ENCODE measurements at regions not wholly inside any gene's neighbourhood (a gene's known extent, or its start where the extent isn't known, plus 50 kb on each side); places are given as distances from the start of the nearest gene placed in this dataset.
"Not testable (repeated sequence)": the region's sequence is repeated elsewhere in the genome, so short reads cannot be mapped to it uniquely, and the experiment has no call there.

GRCh38 chr17:27066315-27066714 lies 227.6 kb upstream of the WSB1 start:
- DNase-seq: no peak

GRCh38 chr17:27069842-27070508 lies 223.9 kb upstream of the WSB1 start:
- no peak for DNase-seq

GRCh38 chr17:27070836-27071235 lies 223.1 kb upstream of the WSB1 start:
- no peak for DNase-seq

GRCh38 chr17:27072885-27073284 lies 221.0 kb upstream of the WSB1 start:
- no peak for DNase-seq

GRCh38 chr17:27076814-27077213 lies 217.1 kb upstream of the WSB1 start:
- no peak for DNase-seq

GRCh38 chr17:27078296-27078695 lies 215.6 kb upstream of the WSB1 start:
- DNase-seq: no peak

- no peak for DNase-seq
Observed at GRCh38 chr17:27079660-27080059, 214.3 kb upstream of the WSB1 start.

GRCh38 chr17:27081002-27081638 lies 212.8 kb upstream of the WSB1 start:
- DNase-seq: no peak

- no peak for DNase-seq
Observed at GRCh38 chr17:27082023-27082774, 211.7 kb upstream of the WSB1 start.

GRCh38 chr17:27082775-27083154 lies 211.1 kb upstream of the WSB1 start:
- no peak for DNase-seq

- DNase-seq: no peak
Observed at GRCh38 chr17:27083408-27084185, 210.3 kb upstream of the WSB1 start.

- no peak for DNase-seq
Observed at GRCh38 chr17:27085517-27085916, 208.4 kb upstream of the WSB1 start.

GRCh38 chr17:27086526-27086925 lies 207.4 kb upstream of the WSB1 start:
- no peak for DNase-seq

- no peak for DNase-seq
Observed at GRCh38 chr17:27087935-27088766, 205.8 kb upstream of the WSB1 start.

GRCh38 chr17:27088767-27089078 lies 205.2 kb upstream of the WSB1 start:
- DNase-seq: no peak

- peak; percentile 80 for DNase-seq
Observed at GRCh38 chr17:27089079-27089928, 204.6 kb upstream of the WSB1 start.

GRCh38 chr17:27089929-27090247 lies 204.0 kb upstream of the WSB1 start:
- DNase-seq: no peak

GRCh38 chr17:27090450-27091042 lies 203.4 kb upstream of the WSB1 start:
- not testable (repeated sequence) for DNase-seq

- no peak for DNase-seq
Observed at GRCh38 chr17:27091043-27091497, 202.8 kb upstream of the WSB1 start.

- not testable (repeated sequence) for DNase-seq
Observed at GRCh38 chr17:27094179-27094578, 199.7 kb upstream of the WSB1 start.

- not testable (repeated sequence) for DNase-seq
Observed at GRCh38 chr17:27095821-27096220, 198.1 kb upstream of the WSB1 start.

Measured in DMS79 (cell line).